Kidney (tissue), 13 donors: ENCODE measurements at regions not wholly inside any gene's neighbourhood (a gene's known extent, or its start where the extent isn't known, plus 50 kb on each side); places are given as distances from the start of the nearest gene placed in this dataset.
A peak's percentile ranks its signal among the peaks of the same experiment; 100 is the strongest.

Source experiments
- DNase-seq, 5 donors: peaks; one replicate each; pipeline ENCODE4 v3.0.0-alpha.2; 2013 to 2020
- FAIRE-seq: peaks from 2 replicates; lab custom pipeline; 2012; peaks lifted over from hg19 to GRCh38; lab: Jason Lieb, UNC
- H3K27ac ChIP-seq, 2 donors: one replicate each; pipeline ENCODE4 v1.7.0; 2013; ENCODE audit warnings: low read depth in 2 of 2, low read length in 2 of 2, inconsistent platforms in 1 of 2
- H3K27me3 ChIP-seq: one replicate; pipeline ENCODE4 v1.7.1; 2013; ENCODE audit warnings: low read length, inconsistent platforms; ENCODE audit not compliant: control insufficient read depth, insufficient read depth
- H3K36me3 ChIP-seq, 3 donors: one replicate each; pipeline versions ENCODE4 v1.7.0 to v1.7.1; 2013; ENCODE audit warnings: low read length in 3 of 3, control low read depth in 1 of 3, inconsistent platforms in 1 of 3; ENCODE audit not compliant: insufficient read depth in 3 of 3, control insufficient read depth in 2 of 3
- H3K4me1 ChIP-seq, 3 donors: one replicate each; pipeline versions ENCODE4 v1.7.0 to v1.7.1; 2013; ENCODE audit warnings: low read length in 3 of 3, inconsistent platforms in 1 of 3, low read depth in 1 of 3; ENCODE audit not compliant: control insufficient read depth in 2 of 3, insufficient read depth in 2 of 3
- H3K4me3 ChIP-seq, 3 donors: one replicate each; pipeline versions ENCODE4 v1.7.0 to v1.8.1; 2013; ENCODE audit warnings: low read length in 3 of 3, control low read depth in 1 of 3, inconsistent platforms in 1 of 3
- H3K9ac ChIP-seq, 3 donors: one replicate each; pipeline versions ENCODE4 v1.7.0 to v1.7.1; 2013; ENCODE audit warnings: low read length in 3 of 3, control low read depth in 1 of 3, inconsistent platforms in 1 of 3
- H3K9me3 ChIP-seq, 3 donors: one replicate each; pipeline versions ENCODE4 v1.7.0 to v1.7.1; 2013; ENCODE audit warnings: low read length in 3 of 3, control low read depth in 1 of 3, inconsistent platforms in 1 of 3; ENCODE audit not compliant: control insufficient read depth in 2 of 3, insufficient read depth in 1 of 3
- intact Hi-C: fragments of 100-400 bp; cut with DNase I; formaldehyde crosslinking; loops from one replicate; pipeline ENCODE4 v1.11.1; 2022
- TF ChIP-seq, protein P1 (sequence below): IDR thresholded peaks from 3 replicates; pipeline ENCODE4 v1.5.1; 2012; ENCODE audit warnings: mild to moderate bottlenecking, moderate library complexity, borderline replicate concordance; ENCODE audit not compliant: insufficient read depth; ENCODE audit errors: extremely low read depth
- donor health status: control.
- donor health status: control.
- donor health status: control.
- donor health status: control.
- donor health status: control.
- donor health status: DM: yes; HTN: yes; CAD: no.
- donor health status: Normal renal cell carcinoma (clear cell type).

DNA sequence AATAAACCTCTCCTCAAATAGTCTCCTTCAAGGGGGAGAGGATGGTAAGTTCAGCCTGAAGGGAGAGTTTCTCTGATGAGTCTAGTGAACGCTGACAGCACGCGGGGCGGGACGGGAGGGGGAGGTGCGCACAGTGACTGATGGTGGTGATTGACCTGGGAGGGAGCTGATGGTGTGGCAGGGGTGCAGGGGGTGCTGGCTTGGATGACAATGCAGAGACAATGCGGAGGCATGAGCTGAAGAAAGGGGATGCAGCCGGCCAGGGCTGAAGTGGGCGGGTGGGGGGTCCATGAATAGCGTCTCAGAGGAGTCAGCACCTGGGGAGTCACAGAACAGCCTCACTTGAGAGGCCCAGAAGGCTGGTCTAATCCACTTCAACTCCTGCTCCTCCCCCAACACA is 142.5 kb upstream of the PJA1 start:
- FAIRE-seq (no peak), DNase-seq (peak in 2 of 5 donors; percentile 28 to 41)
- H3K4me1 ChIP-seq, result no peaks in the 10 kb centered on the region
- no peaks in the 10 kb centered on the region for H3K9me3 ChIP-seq
- H3K27me3 ChIP-seq, result no peaks in the 10 kb centered on the region
- no peak overlapping the region for H3K9ac ChIP-seq
- no peak overlapping the region for H3K4me3 ChIP-seq
- TF ChIP-seq, protein P1, sequence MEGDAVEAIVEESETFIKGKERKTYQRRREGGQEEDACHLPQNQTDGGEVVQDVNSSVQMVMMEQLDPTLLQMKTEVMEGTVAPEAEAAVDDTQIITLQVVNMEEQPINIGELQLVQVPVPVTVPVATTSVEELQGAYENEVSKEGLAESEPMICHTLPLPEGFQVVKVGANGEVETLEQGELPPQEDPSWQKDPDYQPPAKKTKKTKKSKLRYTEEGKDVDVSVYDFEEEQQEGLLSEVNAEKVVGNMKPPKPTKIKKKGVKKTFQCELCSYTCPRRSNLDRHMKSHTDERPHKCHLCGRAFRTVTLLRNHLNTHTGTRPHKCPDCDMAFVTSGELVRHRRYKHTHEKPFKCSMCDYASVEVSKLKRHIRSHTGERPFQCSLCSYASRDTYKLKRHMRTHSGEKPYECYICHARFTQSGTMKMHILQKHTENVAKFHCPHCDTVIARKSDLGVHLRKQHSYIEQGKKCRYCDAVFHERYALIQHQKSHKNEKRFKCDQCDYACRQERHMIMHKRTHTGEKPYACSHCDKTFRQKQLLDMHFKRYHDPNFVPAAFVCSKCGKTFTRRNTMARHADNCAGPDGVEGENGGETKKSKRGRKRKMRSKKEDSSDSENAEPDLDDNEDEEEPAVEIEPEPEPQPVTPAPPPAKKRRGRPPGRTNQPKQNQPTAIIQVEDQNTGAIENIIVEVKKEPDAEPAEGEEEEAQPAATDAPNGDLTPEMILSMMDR, result no peak
- no peak overlapping the region for H3K27ac ChIP-seq
- intact Hi-C loops, result no loop called here
- no peaks in the 10 kb centered on the region for H3K36me3 ChIP-seq

DNA sequence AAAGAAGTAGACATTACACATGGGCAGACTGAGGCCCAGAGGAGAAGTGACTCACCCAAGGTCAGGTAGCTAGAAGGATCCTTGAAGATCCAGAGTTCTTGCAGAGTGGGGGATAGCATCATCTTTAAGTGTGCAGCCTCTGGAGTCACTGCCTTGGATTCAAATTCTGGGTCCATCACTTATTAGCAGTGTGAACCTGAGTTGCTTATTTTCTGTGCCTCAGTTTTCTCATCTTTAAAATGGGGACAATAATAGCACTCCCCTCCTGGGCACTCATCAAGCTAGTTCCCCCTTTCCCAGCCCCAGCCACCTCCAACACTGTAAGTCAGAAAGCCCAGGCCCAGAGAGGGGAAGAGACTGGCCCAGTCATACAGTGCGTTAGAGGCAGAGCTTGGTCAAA is 141.8 kb upstream of the PJA1 start:
- peak in 1 of 5 donors; percentile 25 for DNase-seq
- TF ChIP-seq, protein P1, result no peak
- H3K27me3 ChIP-seq, result no peaks in the 10 kb centered on the region
- no peaks in the 10 kb centered on the region for H3K9me3 ChIP-seq
- no peak overlapping the region for H3K9ac ChIP-seq
- no peak for FAIRE-seq
- H3K4me3 ChIP-seq, result no peak overlapping the region
- no peaks in the 10 kb centered on the region for H3K36me3 ChIP-seq
- H3K27ac ChIP-seq, result no peak overlapping the region
- intact Hi-C loops, result no loop called here
- H3K4me1 ChIP-seq, result no peaks in the 10 kb centered on the region

DNA sequence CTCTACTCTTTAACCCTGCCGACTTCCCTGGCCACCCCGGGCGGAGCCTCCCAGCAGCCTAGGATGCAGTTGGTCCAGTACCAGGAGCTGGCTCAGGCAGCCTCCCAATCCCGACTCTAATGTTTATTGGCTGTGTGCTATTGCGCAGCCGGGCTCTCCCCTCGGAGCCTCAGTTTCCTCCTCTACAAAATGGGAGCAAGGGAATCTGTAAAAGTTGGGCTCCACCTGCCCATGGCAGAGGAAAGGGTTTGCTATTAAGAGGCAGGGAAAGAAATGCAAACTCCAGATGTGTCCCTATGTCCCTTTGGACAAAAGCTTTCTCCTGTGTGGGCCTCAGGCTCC is 140.8 kb upstream of the PJA1 start:
- no peak overlapping the region for H3K27ac ChIP-seq
- no peaks in the 10 kb centered on the region for H3K36me3 ChIP-seq
- intact Hi-C loops, result no loop called here
- H3K27me3 ChIP-seq, result no peaks in the 10 kb centered on the region
- TF ChIP-seq, protein P1, result no peak
- H3K4me1 ChIP-seq, result no peaks in the 10 kb centered on the region
- H3K4me3 ChIP-seq, result no peak overlapping the region
- H3K9me3 ChIP-seq, result no peaks in the 10 kb centered on the region
- H3K9ac ChIP-seq, result no peak overlapping the region
- no peak for DNase-seq
- FAIRE-seq, result no peak
